ENCODE measurements at regions not wholly inside any gene's neighbourhood (a gene's known extent, or its start where the extent isn't known, plus 50 kb on each side); places are given as distances from the start of the nearest gene placed in this dataset.
"Not testable (repeated sequence)": the region's sequence is repeated elsewhere in the genome, so short reads cannot be mapped to it uniquely, and the experiment has no call there.

DNA sequence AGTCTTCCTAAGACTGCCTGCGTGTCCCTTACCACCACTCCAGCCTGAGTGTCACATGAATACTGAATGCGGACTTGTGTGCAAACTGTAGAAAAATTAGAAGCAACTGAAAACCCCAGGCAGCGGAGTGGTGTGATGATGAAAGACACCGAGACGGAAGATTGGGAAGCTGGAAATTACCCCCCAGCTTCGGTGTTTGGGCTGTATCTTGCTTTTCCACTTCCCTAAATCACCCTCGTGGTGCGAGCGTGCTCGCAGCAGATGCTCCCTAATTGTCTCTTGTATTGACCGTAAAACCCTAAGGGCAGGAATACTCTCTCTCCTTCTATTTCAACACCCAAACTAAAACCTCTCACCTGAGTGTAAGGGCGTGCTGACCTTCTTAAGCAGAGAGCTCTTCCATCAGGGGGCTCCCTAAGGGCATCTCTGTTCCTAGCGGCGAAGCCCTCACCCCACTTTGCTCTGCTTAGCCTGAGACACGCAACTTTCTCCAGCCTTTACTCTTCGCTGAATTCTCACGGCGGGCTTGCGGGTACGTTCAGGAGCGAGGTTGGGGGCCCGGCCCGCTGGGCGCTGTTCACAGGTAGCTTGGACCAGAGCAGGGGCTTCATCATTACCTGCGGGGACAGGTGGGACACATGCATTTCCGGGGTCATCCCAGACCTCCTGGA lies 62.4 kb downstream of the CRYBB2 start:
- DNase-seq (ENCODE audit: low read depth), result no peak

DNA sequence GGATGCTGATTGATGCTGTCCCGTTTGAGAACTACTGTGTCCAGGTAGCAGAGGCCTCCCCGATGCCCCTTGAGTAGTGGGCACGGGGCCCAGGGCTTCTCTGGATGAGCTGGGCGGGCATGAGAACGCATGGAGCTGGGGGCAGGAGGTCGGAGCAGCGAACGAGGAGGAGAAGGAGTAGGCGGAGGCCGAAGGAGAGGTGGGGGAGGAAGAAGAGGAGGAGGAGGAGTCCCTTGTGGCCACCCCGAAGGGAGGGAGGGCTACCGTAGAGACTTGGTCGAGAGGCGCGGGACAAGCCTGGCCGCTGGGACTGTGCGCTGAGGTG lies 62.9 kb downstream of the CRYBB2 start:
- no peak for DNase-seq (ENCODE audit: low read depth)

DNA sequence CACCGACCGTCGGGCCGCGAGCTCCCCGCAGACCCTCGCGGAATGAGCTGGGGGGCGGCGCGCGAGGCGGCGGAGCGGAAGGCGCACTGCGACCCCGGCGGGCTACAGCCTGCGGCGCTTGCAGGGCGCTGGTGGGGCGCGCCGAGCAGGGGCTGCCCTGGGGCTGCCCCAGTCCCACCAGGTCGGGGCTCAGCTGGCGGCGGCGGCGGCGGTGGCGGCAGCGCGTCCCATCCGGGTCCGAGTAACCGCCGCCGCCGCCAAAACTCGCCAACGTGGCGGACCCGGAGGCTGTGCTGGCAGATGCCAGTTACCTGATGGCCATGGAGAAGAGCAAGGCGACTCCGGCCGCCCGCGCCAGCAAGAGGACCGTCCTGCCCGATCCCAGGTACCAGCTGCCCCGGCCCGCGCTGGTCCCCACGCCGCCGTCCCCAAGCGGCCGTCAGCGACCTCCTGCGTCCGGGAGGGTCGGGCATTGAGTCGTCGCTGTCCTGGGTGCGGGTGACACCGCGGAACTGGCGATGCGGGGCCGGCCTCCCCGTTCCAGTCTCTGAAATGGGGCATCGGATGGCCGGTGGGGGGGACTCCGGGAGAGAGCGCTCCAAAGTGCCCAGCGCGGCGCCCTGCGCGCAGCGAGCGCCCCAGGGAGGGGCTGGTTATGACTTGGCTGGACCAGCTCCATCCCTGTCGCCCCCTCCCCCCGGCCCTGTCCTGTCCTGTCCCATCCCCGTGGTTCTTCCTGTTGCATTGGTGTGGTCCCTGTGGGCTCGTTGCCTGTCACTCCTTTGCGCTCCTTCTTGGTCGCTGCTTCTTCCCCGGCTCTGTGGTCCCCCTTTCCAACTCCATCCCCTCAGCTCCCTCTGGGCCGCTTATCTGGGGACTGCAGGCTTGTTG lies 63.5 kb downstream of the CRYBB2 start:
- no peak for DNase-seq (ENCODE audit: low read depth)

DNA sequence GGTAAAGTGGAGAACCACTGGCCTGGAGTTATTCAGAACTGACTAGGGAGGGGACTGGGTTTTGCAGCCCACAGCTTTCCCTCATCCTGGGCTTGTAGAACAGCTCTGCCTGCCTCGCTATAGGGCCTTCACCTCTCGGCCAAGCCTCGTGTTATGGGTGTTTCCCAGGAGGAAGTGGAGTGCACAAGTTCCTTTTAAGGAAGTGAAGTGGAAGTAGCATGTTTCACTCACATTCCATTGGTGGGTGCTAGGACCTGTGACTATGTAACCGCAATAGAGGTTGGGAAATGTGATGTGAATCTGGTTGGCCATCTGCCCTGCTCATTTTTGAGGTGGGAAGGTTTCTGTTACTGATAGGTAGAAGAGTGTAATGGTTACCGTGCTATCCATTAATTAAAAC lies 69.0 kb downstream of the CRYBB2 start:
- not testable (repeated sequence) for DNase-seq (ENCODE audit: low read depth)

DNA sequence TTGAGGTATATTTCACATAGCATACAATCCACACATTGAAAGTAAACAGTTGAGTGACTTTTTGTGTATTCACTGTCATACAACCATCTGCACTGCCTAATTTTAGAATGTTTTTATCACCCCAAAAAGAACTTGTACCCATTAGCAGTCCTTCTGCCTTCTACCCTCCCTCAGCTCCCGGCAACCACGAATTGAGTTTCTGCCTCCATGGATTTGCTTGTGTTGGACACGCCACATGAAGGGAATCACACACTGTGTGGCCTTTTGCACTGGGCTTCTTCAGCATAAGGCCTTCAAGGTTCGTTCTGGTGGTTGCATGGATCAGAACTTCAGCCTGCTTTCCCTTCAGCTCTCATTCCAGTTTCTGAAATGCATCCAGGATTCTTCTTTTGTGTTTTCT lies 82.5 kb downstream of the CRYBB2 start:
- not testable (repeated sequence) for DNase-seq (ENCODE audit: low read depth)

DNA sequence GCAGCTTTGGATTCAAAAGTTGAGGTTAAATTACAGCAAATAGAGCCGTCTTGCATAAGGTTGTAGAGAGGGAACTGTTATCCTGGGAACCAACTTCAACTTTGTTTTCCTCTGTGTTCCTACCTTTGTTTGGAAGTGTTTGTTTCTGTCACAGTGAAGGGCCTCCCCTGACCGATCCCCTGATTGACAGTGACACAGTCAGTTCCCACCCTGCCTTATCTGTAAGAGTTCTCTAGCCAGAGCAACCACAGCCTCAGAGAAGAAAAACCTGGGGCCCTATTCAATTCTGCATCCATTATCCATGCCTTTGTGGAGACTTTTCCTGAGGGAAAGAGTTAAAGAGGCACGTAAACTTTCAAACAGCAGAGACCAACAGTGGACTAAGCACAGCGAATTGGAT lies 90.1 kb downstream of the CRYBB2 start:
- DNase-seq (ENCODE audit: low read depth), result not testable (repeated sequence)

DNA sequence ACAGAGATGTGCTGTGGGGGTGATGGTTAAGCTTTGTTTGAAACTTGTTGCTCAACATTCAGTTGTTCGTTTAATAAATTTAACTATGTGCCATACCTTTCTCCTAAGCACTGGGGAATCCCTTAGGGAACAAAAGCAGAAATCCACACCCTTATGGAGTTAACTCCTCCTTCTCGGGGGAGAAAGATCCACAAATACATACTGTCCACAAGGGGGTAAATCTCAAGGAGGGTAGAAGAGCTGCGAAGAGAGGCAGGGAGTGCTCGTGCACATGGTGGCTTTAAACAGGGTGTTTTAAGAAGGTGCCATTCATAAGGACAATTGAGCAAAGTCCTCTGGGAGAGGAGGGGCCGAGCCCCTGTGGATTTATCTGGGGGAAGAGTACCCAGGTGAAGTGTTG lies 92.5 kb downstream of the CRYBB2 start:
- not testable (repeated sequence) for DNase-seq (ENCODE audit: low read depth)

DNA sequence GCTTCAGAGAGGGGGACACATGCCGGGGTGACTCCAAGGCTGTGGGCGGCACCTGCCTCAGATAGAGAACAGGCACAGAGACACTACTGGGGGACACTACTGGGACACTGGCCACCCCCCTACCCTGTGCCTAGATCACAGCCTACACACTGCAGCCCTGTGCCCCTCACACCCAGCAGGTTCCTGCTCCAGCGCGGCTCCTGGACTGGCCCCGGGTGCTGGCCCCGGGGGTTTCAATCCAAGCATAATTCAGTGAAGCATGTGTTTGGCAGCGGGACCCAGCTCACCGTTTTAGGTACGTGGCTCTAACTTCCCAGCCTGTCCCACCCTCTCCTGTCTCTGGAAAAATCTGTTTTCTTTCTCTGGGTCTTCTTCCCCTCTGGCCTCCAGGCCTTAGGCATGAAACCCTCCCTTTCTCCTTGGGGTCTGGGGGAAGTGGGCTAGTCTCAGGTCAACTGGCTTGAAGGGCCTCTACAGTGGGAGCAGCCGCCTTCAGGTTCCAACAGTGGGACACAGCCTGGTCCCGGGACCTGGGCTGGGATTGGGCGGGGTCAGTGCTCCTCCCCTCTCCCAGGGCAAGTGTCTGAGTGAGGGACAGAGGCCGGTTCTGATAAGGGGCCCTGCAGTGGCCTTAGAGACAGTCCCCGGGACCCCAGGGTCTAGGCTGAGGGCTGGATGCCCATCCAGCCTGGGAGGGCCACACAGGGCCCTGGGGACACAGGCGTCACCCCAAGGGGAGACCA lies 98.8 kb downstream of the CRYBB2 start:
- DNase-seq (ENCODE audit: low read depth), result no peak

DNA sequence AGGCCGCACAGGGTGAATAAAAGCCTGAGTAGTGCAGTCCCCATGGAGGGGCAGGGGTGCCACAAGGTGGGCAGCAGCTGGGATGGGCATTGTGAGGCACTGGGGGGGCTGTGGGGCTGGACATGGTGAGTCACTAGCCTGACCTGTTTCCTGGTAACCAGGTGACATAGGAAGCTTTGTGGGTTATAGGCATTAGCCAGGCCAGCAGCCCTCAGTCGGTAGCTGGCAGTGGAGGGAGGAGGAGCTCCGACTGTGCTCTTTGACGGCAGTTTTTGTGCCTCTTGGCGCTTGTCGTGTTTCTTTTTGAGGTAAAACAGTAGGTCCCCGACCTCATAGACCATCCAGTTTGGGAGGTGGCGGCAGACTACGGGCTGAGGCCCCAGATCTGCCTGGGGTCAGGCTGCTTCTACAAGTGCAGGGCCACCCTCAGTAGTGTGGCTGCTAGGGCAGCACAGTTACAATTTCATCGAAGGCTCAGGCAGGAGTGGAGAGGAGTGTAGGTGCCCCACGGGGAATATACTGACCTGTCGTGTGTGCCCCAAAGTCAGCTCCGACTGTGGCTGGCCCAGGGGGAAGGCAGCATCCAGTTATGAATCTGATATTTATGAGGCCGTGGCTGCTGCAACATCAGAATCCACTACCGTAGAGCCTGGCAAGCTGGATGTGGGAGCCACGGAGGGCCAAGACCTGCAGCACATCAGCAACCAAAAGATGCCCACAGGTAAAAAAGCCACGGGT lies 107.7 kb downstream of the CRYBB2 start:
- no peak for DNase-seq (ENCODE audit: low read depth)

DNA sequence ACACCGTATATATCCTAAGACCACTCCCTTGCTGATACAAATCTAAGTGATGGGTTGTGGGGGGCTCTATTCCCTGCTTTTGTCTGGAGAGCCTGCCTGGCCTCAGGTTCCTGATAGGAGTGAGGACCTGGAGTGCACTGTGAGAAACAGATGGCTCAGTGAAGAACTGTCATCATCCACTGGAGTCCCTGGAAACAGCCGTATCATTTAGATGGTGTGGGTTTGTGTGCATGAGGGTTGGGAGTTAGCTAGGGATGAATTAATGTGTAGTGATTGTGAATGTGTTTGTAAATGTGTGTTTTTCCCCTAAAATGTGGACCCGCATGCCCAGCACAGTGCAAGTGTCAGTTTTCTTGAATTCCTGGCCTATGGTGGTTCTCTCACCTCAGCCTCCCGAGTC lies 111.6 kb downstream of the CRYBB2 start:
- DNase-seq (ENCODE audit: low read depth), result no peak

DNA sequence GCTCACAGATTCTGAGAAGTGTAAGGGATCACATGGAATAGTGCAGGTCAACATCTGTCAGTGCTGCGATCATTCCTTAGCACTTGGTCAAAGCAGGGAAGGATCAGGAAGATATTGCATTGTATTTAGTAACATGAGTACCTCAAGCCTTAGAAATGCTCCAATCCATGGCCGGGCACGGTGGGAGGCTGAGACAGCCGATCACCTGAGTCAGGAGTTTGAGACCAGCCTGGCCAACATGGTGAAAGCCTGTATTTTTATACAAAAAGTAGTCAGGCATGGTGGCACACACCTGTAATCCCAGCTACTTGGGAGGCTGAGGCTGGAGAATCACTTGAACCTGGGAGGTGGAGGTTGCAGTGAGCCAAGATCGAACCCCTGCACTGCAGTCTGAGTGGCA lies 112.5 kb downstream of the CRYBB2 start:
- DNase-seq (ENCODE audit: low read depth), result not testable (repeated sequence)

DNA sequence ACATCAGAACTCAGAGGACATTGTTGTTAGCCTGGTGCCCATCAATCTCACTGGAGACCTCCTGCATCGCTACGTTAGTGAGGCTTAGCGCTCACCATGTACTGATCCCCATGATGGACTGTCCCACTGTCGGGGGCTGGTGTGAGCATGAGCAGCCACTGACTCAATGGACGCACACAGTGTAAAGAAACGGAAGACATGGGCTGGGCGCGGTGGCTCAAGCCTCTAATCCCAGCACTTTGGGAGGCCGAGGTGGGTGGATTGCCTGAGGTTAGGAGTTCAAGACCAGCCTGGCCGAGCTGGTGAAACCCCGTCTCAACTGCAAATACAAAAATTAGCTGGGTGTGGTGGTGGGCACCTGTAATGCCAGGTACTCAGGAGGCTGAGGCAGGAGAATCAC lies 112.9 kb downstream of the CRYBB2 start:
- no peak for DNase-seq (ENCODE audit: low read depth)

DNA sequence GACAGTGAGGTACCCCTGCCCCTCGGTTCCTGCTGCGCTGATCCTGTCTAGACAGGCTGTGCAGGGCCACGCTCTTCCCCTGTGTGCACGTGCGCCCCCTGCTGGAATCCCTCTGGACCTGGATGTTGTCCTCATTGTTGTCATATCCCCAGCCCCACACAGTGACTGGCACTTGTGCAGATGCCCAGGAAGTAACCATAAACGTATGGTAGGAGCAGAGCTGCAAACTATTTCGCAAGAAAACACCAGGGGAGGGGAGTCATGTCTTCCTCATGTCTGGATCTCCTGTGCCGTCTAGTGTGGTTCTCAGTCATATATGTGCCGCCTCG lies 114.7 kb downstream of the CRYBB2 start:
- peak; percentile 39 for DNase-seq (ENCODE audit: low read depth)

DNA sequence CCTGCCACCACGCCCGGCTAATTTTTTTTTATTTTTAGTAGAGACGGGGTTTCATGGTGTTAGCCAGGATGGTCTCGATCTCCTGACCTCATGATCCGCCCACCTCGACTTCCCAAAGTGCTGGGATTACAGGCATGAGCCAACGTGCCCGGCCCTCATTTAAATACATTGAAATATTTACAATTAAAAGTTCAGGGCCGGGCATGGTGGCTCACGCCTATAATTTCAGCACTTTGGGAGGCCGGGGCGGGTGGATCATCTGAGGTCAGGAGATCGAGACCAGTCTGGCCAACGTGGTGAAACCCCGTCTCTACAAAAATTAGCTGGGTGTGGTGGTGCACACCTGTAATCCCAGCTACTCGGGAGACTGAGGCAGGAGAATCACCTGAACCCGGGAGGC lies 115.2 kb downstream of the CRYBB2 start:
- DNase-seq (ENCODE audit: low read depth), result not testable (repeated sequence)

DNA sequence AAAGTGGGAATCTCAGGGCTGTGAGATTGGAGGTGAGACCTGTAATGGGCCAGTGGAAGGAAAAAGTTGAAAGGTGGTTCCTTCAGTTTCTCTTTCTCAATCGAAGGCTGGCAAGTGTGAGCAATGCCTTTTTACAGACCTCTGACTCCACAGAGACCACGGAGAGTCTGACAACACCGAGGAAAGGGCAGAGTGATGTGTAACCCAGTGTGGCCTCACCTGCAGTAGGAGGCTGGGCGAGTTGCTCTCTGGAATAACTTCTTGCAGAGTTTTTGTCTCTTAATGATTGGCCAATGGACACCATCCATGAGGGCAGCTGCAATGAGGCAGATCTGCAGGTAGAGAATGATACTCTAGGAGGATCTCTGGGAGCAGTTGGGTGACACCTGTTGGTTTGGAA lies 115.8 kb downstream of the CRYBB2 start:
- not testable (repeated sequence) for DNase-seq (ENCODE audit: low read depth)

DNA sequence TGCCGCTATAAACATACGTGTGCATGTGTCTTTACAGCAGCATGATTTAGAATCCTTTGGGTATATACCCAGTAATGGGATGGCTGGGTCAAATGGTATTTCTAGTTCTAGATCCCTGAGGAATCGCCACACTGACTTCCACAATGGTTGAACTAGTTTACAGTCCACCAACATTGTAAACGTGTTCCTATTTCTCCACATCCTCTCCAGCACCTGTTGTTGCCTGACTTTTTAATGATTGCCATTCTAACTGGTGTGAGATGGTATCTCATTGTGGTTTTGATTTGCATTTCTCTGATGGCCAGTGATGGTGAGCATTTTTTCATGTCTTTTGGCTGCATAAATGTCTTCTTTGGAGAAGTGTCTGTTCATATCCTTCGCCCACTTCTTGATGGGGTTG lies 121.1 kb downstream of the CRYBB2 start:
- not testable (repeated sequence) for DNase-seq (ENCODE audit: low read depth)

DNA sequence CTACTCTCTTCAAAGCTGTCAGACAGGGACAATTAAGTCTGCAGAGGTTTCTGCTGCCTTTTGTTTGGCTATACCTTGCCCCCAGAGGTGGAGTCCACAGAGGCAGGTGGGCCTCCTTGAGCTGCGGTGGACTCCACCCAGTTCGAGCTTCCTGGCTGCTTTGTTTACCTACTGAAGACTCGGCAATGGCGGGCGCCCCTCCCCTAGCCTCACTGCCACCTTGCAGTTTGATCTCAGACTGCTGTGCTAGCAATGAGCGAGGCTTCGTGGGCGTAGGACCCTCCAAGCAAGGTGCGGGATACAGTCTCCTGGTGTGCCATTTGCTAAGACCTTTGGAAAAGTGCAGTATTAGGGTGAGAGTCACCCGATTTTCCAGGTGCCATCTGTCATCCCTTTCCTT lies 124.9 kb downstream of the CRYBB2 start:
- DNase-seq (ENCODE audit: low read depth), result not testable (repeated sequence)

DNA sequence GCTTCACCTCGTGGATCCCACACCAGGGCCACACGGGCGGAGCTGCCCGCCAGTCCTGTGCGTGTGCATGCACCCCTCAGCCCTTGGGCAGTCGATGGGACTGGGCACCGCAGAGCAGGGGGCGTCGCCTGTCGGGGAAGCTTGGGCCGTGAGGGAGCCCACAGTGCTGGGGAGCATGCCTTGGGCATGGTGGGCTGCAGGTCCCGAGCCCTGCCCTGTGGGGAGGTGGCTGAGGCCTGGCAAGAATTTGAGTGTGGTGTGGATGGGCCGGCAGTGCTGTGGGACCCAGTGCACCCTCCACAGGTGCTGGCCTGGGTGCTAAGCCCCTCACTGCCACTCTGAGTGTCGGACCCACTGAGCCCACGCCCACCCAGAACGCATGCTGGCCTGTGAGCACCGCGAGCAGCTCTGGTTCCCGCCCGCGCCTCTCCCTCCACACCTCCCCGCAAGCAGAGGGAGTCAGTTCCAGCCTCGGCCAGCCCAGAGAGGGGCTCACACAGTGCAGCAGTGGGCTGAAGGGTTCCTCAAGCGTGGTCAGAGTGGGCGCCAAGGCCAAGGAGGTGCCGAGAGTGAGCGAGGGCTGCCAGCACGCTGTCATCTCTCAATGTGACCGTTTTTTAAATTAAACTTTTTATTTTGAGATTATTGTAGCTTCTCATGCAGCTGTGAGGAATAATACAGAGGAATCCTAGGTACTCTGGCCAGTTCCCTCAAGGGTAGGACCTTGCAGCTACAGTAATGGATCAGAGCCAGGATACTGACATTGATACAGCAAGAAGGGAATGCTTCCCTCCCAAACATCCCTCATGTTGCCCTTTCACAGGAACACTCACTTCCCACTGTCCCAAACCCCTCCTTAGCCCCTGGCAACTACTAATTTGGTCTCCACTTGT lies 127.7 kb downstream of the CRYBB2 start:
- DNase-seq (ENCODE audit: low read depth), result no peak

DNA sequence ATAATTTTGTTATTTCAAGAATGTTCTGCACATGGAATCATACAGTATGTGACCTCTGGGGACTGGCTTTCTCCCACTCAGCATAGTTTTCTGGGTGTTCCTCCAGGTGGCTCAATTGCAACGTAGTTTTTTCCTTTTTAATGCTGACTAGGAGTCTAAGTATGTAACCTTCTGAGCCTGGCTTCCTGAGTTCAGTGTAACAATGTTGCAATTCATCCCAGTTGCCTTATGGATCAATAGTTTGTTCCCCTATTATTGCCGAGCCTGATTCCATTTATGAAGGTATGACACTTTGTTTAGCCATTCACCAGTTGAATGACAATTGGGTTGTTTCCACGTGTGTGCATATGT lies 128.3 kb downstream of the CRYBB2 start:
- DNase-seq (ENCODE audit: low read depth), result no peak

DNA sequence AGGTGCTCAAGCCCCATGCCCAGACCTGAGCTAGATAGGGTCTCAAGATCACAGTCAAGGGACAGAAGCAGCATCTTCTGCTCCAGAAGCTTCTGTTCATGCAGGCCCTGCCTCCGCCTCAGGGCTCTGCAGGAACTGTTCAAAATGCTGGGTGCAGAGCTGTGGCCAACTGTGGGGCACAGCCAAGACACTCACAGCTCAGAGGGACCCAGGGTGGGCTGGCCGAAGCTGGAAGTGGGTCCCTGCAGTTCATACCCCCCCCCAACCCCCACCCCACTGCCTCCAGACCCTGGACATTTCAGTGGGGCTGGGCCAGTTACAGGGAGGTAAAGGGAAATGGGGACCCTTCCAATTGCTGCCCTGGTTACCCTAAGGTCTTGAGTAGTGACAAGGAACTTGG lies 129.0 kb downstream of the CRYBB2 start:
- no peak for DNase-seq (ENCODE audit: low read depth)

DNA sequence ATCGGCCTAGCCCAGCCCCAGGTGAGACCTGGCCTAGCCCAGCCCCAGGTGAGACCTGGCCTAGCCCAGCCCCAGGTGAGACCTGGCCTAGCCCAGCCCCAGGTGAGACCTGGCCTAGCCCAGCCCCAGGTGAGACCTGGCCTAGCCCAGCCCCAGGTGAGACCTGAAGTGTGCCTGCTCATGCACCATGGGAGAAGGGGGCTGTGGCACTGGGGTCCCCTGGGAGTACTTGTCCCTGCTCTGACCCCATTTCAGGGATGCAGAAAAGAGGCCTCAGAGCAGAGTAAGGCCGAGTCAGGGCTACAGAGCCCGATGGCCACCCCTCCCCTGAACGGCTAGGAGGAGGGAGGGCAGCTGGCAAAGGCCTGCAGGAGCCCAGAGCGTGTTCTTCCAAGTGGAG lies 129.6 kb downstream of the CRYBB2 start:
- not testable (repeated sequence) for DNase-seq (ENCODE audit: low read depth)
